ENCODE measurements at regions not wholly inside any gene's neighbourhood (a gene's known extent, or its start where the extent isn't known, plus 50 kb on each side); places are given as distances from the start of the nearest gene placed in this dataset.

GRCh38 chr16:14375132-14375491, 254.9 kb downstream of the PARN start:
- no peaks in the 10 kb centered on the region for H3K27me3 ChIP-seq (ENCODE audit: control insufficient read depth in 4 of 4, insufficient read depth in 4 of 4, low read length in 3 of 4)
- WGBS: 96% methylated on average over 8 of the region's 8 CpGs

More at GRCh38 chr16:14375132-14375491, 254.9 kb downstream of the PARN start:
- no peak overlapping the region for H3K27ac ChIP-seq (ENCODE audit: low read depth in 1 of 2, low read length in 2 of 2)
- no peak overlapping the region for H3K9ac ChIP-seq (ENCODE audit: low read depth in 1 of 2, low read length in 2 of 2)
- H3K9me3 ChIP-seq (ENCODE audit: control insufficient read depth in 4 of 4, low read length in 3 of 4): no peaks in the 10 kb centered on the region
- H3K4me1 ChIP-seq (ENCODE audit: control insufficient read depth in 4 of 4, insufficient read depth in 4 of 4, low read length in 3 of 4): no peaks in the 10 kb centered on the region
- no peaks in the 10 kb centered on the region for H3K36me3 ChIP-seq (ENCODE audit: control insufficient read depth in 4 of 4, insufficient read depth in 3 of 4, low read depth in 1 of 4, low read length in 3 of 4)
- H3K4me3 ChIP-seq (ENCODE audit: low read depth in 1 of 3, low read length in 3 of 3): no peak overlapping the region
- DNase-seq (ENCODE audit: low spot score): no peak
- TF ChIP-seq, protein P1, sequence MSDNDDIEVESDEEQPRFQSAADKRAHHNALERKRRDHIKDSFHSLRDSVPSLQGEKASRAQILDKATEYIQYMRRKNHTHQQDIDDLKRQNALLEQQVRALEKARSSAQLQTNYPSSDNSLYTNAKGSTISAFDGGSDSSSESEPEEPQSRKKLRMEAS (IDR thresholded peaks at IDR 0.05): no peak
- TF ChIP-seq NR2F2 (IDR thresholded peaks at IDR 0.05): no peak
- no peak for TF ChIP-seq GABPA (IDR thresholded peaks at IDR 0.05 in 1 of 2, conservative IDR thresholded peaks at IDR 0.05 in 1 of 2)
- TF ChIP-seq, protein P2, sequence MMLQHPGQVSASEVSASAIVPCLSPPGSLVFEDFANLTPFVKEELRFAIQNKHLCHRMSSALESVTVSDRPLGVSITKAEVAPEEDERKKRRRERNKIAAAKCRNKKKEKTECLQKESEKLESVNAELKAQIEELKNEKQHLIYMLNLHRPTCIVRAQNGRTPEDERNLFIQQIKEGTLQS (IDR thresholded peaks at IDR 0.05): no peak
- TF ChIP-seq HNF4A (conservative IDR thresholded peaks at IDR 0.05): no peak
- no peak for TF ChIP-seq EGR1 (IDR thresholded peaks at IDR 0.05; ENCODE audit: low read depth in 2 of 2)
- TF ChIP-seq CTCF (IDR thresholded peaks at IDR 0.05; ENCODE audit: low read depth, low read length, missing input control): no peak
- TF ChIP-seq, protein P3, sequence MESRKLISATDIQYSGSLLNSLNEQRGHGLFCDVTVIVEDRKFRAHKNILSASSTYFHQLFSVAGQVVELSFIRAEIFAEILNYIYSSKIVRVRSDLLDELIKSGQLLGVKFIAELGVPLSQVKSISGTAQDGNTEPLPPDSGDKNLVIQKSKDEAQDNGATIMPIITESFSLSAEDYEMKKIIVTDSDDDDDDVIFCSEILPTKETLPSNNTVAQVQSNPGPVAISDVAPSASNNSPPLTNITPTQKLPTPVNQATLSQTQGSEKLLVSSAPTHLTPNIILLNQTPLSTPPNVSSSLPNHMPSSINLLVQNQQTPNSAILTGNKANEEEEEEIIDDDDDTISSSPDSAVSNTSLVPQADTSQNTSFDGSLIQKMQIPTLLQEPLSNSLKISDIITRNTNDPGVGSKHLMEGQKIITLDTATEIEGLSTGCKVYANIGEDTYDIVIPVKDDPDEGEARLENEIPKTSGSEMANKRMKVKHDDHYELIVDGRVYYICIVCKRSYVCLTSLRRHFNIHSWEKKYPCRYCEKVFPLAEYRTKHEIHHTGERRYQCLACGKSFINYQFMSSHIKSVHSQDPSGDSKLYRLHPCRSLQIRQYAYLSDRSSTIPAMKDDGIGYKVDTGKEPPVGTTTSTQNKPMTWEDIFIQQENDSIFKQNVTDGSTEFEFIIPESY (IDR thresholded peaks at IDR 0.05): no peak
- no peak for TF ChIP-seq FOXA1 (IDR thresholded peaks at IDR 0.05)
- no peak for TF ChIP-seq RXRA (IDR thresholded peaks at IDR 0.05)
- TF ChIP-seq YY1 (IDR thresholded peaks at IDR 0.05): no peak
- TF ChIP-seq, protein P4, sequence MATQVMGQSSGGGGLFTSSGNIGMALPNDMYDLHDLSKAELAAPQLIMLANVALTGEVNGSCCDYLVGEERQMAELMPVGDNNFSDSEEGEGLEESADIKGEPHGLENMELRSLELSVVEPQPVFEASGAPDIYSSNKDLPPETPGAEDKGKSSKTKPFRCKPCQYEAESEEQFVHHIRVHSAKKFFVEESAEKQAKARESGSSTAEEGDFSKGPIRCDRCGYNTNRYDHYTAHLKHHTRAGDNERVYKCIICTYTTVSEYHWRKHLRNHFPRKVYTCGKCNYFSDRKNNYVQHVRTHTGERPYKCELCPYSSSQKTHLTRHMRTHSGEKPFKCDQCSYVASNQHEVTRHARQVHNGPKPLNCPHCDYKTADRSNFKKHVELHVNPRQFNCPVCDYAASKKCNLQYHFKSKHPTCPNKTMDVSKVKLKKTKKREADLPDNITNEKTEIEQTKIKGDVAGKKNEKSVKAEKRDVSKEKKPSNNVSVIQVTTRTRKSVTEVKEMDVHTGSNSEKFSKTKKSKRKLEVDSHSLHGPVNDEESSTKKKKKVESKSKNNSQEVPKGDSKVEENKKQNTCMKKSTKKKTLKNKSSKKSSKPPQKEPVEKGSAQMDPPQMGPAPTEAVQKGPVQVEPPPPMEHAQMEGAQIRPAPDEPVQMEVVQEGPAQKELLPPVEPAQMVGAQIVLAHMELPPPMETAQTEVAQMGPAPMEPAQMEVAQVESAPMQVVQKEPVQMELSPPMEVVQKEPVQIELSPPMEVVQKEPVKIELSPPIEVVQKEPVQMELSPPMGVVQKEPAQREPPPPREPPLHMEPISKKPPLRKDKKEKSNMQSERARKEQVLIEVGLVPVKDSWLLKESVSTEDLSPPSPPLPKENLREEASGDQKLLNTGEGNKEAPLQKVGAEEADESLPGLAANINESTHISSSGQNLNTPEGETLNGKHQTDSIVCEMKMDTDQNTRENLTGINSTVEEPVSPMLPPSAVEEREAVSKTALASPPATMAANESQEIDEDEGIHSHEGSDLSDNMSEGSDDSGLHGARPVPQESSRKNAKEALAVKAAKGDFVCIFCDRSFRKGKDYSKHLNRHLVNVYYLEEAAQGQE (IDR thresholded peaks at IDR 0.05): no peak
